Inflammatory macrophage treated with lipopolysaccharide for 4 hours (primary cell): ENCODE measurements at regions not wholly inside any gene's neighbourhood (a gene's known extent, or its start where the extent isn't known, plus 50 kb on each side); places are given as distances from the start of the nearest gene placed in this dataset.
"Not testable (repeated sequence)": the region's sequence is repeated elsewhere in the genome, so short reads cannot be mapped to it uniquely, and the experiment has no call there.

Experiments
- DNase-seq: peaks from one replicate; pipeline ENCODE4 v3.0.0-alpha.2; 2020

DNA sequence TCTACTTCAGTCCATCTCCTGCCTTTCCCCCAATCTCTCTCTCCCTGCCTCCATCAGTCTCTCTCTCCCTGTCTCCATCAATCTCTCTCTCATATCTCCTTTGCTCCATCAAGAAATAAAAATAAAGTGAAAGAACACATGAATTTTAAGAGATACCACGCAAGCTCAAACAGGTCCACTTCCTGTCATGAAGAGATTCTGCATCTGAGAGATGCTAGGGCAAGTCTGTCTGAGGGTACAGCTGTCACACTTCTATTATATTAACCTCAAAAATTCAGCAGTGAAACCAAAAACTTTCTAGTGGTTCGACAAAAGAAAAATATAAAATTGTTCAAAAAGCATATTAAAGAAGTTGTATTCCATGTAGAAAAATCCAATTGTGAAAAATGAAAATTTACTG, 296.8 kb upstream of the RSPO3 start:
- DNase-seq = no peak

DNA sequence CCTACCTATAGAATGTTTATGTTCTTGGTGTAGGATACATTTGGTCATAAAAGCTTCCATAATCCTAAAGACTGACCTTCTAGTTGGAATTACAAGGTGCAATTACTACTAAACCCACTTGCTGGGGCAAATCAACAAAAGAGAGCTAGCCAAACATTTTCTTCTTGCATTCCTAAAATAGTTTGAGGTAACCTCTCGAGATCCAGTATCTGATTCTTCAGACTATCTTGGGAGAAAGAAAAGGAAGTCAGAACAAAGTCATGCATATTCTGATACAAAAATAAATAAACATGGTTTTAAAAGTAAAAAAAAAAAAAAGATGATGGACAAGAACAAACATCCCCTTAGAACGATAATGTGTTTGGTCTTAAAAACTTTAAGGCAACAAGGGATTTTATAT, 294.2 kb upstream of the RSPO3 start:
- no peak for DNase-seq

DNA sequence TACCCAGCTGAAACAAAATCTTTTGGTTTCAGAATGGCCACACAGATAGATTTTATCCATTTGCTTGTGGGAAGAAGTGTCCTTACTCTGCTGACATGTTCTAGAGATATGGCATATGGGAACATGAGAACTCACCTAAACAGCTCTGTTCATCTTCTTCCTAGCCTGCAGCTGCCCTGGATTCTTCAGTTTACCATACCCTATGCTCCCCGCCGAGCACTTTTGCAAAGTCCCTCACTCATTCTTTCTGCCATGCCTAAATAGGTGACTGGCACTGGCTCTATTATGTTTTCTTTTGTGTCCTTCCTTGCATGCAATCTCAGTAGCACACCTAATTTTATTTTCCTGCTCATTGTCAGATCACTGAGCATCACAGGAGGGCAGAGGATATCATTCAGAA, 293.7 kb upstream of the RSPO3 start:
- DNase-seq = no peak

DNA sequence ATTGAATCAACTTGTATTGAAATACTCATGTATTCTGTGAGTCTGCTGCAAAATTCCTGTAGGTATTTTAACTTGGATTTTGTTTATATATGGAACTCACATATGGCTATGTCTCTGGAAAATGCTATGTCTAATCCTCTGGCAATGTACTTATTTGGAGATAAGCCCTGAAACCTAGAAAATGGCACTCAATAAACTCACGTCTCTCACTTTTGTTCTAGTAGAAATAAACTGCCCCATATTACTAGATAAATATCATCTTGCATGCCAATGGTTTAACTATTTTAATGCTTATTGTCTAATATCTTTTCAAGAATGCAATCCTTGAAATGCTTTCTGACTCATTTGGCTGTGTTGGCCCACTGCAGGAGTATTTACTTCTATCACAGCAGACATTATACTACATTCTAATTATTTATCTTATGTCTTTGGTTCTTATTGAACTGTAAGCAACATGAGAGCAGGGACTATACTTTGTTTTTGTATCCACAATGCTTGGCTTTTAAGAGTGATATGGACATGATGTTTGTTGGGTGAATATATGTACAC, 292.2 kb upstream of the RSPO3 start:
- no peak for DNase-seq

DNA sequence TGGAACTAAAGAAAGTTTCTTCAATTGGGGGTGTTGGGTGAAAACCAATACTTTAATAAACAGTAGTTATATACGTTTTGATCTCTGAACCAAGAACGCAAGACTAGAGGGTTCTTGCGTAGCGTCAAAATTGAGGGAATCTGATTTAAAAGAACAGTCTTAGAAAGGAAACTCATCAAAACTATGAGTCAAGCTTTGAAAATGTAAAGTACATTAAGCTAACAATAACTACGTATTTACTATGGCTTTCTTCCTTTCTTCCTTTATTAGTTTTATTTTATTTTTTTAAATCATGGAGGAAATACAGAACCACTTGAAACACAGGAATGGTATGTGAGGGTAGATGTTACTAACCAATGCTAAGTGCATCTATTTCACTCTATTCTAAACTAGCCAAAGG, 287.0 kb upstream of the RSPO3 start:
- DNase-seq = no peak

DNA sequence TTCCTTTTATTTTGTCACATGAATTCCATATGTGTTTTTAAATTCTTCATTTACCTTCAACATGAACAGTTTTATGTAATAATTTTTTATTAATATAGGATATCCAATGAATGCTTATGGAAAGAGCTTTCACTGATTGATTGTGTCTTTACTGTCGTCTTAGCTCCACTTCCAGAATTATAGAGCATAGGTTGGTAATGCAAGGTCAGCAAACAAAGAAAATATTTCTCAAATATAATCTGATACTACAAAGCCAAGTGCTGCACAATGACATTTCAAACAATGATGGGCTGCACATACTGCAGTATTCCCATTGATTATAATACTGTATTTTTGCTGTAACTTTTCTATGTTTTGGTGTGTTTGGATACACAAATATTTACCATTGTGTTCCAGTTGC, 275.7 kb upstream of the RSPO3 start:
- DNase-seq = no peak

DNA sequence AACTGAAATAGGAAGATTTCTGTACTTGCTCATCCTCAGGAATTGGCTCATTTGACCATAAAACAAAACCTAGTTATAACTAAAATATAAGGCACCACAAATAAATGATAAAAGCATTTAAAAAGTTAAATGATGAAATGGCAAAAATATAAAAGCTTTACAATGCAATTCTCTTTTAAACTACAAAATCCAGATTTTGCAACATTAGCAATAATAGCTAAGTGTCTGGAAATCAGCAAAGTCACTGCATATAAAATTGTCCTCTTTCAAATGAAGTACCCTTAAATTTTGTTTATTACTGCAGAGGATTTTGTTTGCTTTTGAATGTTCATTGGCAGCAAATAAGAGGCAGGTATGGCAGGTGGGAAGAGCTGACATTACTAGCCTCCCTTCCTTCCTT, 270.4 kb upstream of the RSPO3 start:
- DNase-seq = no peak

DNA sequence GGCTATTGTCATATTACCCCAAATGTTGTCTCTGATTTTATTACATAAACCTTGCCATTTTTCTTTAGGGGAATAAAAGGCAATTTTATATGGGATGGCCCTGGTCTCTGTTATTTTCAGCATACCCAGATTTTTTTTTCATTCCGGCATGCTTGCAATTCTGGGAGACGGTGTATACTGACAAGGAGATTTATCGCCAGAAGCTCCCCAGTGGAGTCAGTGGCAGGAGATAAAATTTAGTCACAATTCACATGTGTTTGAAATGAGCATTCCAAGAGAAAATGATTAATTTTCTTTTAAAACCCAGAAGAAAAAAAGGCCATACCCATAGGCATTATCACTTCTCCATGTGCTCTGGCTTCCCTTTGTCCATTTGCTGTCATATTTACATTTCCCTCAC, 250.8 kb upstream of the RSPO3 start:
- no peak for DNase-seq

DNA sequence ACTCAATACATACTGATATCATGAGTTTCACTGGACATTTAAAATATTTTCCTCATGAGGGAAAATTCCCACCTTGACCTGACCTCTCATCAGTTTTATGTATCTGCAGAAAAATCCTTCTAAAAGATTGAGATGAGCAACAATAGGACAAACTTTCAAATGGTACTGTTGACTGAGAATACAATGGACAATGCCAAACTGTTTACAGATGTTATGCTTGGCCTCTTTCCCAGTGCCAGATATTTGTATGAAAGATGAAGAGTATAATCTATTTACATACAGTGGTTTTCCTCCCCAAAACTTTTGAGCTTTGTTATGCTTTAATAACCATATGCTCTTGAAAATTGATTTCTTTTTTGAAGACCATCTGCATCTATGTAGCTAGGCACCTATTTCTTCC, 245.1 kb upstream of the RSPO3 start:
- DNase-seq = no peak

DNA sequence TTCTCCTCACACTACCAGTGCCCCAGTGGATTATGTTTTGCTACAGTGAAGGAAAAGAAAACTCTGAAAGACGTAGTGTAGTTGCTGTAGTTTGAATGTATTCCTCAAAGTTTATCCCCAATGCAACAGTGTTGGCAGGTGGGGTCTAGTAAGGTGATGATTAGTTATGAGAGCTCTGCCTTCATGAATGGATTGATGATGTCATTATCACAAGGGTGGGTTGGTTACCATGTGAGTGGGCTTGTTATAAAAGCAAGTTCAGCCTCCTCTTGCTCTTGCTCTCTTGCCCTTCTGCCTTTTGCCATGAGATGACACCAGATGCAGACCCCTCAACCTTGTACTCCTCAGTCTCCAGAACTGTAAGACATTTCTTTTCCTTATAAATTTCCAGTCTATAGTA, 244.7 kb upstream of the RSPO3 start:
- no peak for DNase-seq

DNA sequence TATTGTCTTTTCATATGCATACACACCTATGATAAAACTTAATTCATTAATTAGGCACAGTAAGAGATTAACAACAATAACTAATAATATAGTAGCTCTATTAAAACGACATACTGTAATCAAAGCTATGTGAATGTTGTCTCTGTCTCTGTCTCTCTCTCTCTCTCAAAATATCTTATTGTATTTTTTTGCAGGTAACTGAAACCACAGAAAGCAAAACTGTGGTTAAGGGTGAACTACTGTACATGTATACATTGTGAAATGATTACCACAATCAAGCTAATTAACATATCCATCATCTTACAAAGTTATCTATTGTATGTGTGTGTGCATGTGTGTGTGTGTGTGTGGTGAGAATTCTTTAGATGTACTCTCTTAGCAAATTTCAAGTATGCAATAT, 242.0 kb upstream of the RSPO3 start:
- no peak for DNase-seq

DNA sequence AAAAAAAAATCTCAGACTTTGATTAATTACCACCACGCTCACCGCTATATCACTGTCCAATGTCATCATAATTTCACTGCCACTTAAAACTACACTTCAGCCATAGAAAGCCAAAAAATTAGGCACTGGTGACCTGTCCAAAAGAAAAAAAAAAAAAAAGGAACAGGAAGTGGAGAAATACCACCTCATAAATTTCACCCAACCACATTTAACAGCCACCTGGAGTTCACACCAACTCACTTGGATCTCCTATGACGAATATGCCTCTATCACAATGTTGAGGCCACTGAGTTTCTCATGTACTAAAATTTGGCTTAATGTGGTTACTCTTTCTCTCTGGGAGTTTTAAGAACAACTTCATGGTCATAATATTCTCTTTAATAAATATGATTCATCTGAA, 237.5 kb upstream of the RSPO3 start:
- DNase-seq = no peak

DNA sequence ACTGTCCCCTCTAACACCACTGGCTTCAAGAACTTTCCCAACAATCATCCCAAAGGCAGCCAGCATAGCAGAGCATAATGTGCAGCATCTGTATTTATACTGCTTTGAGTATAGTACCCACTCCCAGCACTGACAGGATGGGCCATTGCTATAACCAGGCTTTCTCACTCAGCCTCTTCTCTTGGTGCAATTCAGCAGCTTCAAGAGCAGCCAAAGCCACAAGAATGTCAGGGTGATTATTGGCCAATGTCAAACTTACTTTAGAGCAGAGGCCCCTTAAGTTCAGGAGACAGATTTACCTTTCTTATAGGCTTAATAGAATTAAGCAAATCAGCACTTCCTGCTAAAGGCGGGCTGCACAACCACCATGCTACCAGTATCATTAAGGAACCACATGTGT, 232.4 kb upstream of the RSPO3 start:
- DNase-seq = no peak

DNA sequence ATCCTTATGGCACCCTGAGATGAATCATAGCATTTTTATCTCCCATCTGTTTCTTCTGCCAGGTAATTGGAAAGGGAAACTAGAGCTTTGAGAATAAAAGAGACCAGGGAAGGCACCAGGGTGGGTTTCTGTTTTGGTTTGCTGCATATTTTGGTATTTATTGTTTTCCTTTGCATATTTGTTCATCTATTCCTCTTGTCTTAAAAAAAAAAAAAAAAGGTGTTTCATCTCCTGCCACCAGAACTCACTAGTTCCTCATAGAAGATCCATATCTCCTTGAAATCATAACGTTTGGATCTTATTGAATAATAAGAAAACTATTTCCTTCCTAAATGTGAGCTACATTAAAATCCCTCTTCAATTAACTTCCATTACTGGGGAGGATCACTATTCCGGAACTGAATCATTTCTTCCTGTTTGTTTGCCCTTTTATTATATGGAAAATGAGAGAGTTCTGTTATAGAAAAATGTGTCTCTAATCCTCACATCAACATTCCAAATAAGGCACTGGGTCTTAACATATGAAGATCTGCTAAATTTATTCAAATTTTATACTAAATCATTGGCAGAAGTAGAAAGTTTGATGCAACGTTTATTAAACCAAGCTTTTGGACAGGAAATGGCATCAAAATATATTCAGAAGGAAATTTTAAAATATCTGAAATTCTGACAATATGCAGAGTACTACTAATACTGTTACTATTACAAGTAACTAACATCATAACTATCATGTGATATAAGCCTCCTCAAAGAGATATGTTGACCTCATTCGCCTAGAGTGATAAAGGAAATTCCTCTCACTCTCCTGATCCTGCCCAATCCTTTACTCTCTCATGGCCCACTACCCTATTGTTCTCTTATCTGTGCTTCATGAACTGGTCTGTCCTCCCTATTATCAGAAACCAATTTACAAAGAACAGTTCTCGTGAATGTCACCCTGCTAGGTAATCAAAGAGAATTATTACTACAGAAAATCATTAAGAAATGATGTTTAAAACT, 229.4 kb upstream of the RSPO3 start:
- no peak for DNase-seq

DNA sequence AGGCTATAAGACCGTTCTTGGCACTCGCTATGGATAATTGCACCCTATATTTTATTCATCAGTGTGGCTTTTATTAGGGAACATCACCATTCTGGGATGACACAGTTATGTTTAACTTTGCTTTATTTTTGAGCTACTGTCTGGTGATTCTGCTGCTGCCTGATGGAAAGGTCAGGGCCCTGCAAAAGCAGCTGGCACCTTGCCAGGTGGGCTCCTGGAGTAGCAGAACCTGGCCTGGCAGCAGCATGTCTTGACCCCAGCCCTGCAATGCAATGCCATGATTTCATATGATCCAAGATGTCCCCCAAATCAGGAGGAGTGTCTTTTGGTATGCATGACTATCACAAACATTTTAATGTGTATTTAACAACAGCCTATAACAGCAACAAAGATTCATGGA, 228.4 kb upstream of the RSPO3 start:
- no peak for DNase-seq

DNA sequence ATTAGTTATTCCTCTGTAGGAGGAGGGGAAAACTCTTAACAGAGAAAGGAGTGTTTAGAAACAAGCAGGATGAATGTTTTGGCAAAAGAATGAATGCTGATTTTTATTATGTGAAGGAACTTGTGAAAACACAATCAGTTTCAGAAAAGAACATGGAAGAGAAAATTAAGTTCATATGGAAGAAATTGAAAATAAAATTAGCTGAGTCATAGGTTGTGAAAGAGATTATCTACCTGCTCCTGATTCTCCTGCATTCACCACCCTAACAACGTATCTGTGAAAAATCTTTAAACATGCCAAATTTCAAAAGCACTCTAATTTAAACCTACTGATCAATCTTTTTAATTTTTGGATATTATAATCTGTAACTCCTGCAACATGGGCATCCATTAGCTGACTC, 227.3 kb upstream of the RSPO3 start:
- DNase-seq = no peak

DNA sequence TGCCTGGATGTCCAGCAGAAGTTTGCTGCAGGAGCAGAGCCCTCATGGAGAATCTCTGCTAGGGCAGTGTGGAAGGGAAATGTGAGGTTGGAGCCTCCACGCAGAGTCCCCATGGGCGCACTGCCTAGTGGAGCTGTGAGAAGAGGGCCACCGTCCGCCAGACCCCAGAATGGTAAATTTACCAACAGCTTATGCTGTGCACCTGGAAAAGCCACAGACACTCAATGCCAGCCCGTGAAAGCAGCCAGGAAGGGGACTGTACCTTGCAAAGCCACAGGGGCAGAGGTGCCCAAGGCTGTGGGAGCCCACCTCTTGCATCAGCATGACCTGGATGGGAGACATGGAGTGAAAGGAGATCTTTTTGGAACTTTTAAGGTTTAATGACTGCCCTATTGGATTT, 225.6 kb upstream of the RSPO3 start:
- DNase-seq = not testable (repeated sequence)

DNA sequence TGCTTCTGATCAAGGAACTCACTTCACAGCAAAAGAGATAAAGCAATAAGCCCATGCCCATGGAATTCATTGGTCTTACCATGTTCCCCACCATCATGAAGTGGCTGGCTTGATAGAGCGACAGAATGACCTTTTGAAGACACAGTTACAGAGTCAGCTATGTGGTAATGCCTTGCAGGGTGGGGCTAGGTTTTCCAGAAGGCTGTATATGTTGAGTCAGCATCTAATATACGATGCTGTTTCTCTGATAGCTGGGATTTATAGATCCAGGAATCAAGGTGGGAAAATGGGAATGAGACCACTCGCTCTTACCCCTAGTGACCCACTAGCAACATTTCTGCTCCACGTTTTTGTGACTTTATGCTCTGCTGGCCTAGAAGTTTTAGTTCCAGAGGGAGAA, 220.7 kb upstream of the RSPO3 start:
- no peak for DNase-seq

DNA sequence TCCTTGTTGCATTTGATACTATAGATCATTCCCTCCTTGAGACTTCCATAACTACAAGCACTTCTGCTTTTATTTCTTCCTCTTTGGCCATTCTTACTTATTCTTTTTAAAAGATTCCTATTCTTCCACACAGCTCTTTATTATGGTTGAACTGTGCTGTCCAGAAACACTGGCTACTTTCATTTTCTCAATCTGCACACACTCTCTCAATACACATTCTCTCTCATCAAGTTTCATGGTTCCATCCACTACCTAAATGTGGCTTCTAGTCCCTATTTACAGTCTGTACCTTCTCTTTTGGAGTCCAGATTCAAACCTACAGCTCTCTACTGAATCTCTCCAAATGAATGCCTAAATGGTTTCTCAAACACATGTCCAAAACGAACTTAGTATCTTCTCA, 214.3 kb upstream of the RSPO3 start:
- DNase-seq = no peak

DNA sequence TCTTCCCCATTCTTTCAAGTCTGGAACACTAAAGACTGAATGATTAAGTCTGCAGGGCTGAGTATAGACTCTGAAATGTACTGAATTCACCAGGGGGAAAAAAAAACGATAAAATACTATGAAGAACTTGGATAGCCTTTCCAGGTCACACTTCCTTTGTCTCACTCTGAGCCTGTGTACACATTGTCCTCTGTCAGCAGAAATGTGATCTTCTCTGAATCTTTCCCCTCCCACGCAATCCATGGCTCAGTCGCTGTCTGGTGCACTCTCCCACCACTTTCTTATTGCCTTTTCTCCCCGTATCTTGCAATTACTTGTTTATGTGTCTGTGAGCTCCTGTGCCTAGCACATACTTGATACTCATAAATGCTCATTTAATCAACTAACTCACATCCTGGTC, 212.6 kb upstream of the RSPO3 start:
- no peak for DNase-seq

DNA sequence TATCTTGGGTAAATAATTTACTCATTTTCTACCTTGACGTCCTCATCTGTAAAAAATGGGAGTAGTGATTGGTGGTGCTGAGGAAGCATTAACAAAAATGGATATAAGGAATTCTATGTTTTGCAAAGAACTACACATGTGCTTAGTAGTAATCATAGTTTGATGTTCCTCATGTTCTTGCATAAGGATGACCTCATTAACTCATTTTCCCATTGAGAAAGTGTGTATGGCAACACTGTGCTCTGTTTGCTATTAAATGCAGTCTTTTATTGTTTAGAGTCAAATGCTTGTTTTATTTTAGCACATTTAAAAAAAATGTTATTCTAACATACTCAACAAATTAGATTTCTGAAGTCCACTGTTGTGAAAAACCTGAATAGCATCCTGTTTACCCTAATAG, 211.2 kb upstream of the RSPO3 start:
- no peak for DNase-seq

DNA sequence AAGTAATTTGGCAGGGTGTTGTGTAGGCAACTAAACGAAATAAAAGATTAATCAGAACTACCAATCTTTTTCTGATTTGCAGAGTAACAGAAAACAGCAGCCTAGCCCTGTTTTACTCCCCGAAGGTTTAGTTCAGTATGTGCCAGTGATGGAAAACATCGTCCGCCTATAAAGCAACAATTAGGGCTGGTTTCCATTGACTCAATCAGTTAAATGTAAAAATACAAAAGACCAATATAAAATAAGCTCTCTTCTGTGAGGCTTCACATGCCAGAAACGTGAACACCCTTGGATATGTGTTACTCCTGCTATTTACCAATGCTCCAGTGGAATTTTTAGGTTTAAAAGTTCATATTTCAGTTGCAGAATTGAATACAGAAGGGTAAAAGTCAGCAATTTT, 210.5 kb upstream of the RSPO3 start:
- no peak for DNase-seq

DNA sequence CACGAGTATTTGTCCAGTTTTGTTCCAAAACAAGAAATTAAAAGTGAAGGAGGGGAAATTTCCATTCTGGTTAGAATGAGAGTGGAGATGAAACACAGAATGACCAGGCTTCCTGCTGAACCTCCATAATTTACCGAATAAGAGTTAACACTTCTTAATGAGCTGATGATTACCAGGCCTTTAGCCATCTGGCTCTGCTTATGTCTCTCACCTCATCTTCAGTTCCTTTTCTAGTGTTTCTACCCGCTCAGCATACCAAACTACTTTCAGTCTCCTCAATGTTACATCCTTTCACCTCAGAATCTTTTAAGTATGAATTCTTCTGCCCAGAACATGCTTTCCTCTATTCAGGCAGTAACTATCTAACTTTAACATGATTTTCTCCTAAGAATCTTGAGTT, 209.0 kb upstream of the RSPO3 start:
- DNase-seq = no peak

DNA sequence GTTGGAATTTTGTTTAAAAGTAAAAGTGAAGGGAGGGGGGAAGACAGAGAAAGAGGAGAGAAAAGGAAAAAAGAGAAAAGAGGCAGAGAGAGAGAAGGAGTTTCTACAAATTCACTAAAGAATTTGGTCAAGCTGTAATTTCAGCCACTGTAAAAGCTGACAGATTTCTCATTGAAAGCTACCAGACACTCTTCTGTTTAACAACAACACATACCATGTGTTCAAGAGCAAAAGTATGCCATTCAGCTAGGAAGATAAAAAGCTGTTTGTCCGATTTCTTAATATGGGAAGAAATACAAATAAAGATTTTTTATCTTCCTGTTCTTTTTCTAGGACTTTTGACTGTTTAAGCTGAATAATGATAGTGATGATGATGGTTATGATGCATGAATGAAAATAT, 204.8 kb upstream of the RSPO3 start:
- DNase-seq = no peak

DNA sequence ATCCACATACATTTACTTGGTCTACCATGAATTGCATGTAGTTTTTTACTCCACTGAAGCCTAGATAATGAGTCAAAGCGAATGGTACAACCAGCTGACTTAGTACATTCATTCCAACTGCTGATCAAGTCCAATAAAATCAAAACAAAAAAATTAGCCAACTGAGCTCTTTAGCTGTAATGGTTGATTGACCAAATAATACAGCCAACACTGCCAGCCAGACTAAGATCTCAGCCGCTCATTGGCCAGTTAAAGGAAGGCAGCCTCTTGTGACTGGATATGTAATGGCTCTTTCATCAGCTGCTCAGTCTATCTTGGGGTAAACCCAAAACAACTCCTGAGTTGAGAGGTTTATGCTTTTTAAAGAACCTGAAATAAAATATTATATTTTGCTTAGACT, 204.3 kb upstream of the RSPO3 start:
- DNase-seq = no peak
